H9 (cell line): ENCODE measurements at regions not wholly inside any gene's neighbourhood (a gene's known extent, or its start where the extent isn't known, plus 50 kb on each side); places are given as distances from the start of the nearest gene placed in this dataset.

ENCODE experiments used
- DNase-seq: peaks from one replicate; pipeline ENCODE4 v3.0.0-alpha.2; 2017
- H2AFZ ChIP-seq: one replicate; pipeline ENCODE4 v1.6.1; 2013; ENCODE audit warnings: mild to moderate bottlenecking, low read length, control low read depth, moderate library complexity
- H2AK5ac ChIP-seq: 2 replicates; pipeline ENCODE4 v1.6.1; 2013; ENCODE audit warnings: low read length, control low read depth, mixed read lengths; ENCODE audit not compliant: insufficient read length
- H2BK120ac ChIP-seq: one replicate; pipeline ENCODE4 v1.6.1; 2013; ENCODE audit warnings: low read depth, mild to moderate bottlenecking, low read length, control low read depth, inconsistent platforms; ENCODE audit not compliant: poor library complexity, severe bottlenecking
- H2BK12ac ChIP-seq: 2 replicates; pipeline ENCODE4 v1.6.1; 2013; ENCODE audit warnings: low read length, control low read depth, mixed read lengths, low read depth; ENCODE audit not compliant: insufficient read length
- H2BK15ac ChIP-seq: 2 replicates; pipeline ENCODE4 v1.6.1; 2013; ENCODE audit warnings: low read depth, low read length, control low read depth
- H2BK20ac ChIP-seq: one replicate; pipeline ENCODE4 v1.6.1; 2013; ENCODE audit warnings: low read depth, mild to moderate bottlenecking, low read length, control low read depth, inconsistent platforms; ENCODE audit not compliant: poor library complexity, severe bottlenecking
- H2BK5ac ChIP-seq: 2 replicates; pipeline ENCODE4 v1.6.1; 2013; ENCODE audit warnings: low read length, control low read depth, mixed read lengths; ENCODE audit not compliant: insufficient read length
- H3K14ac ChIP-seq: 2 replicates; pipeline ENCODE4 v1.6.1; 2013; ENCODE audit warnings: low read length, control low read depth; ENCODE audit not compliant: insufficient read depth
- H3K18ac ChIP-seq: 2 replicates; pipeline ENCODE4 v1.6.1; 2013; ENCODE audit warnings: low read depth, mild to moderate bottlenecking, mixed read lengths, low read length, control low read depth; ENCODE audit not compliant: insufficient read length
- H3K23ac ChIP-seq: 2 replicates; pipeline ENCODE4 v1.6.1; 2013; ENCODE audit warnings: low read length, control low read depth, mixed read lengths, low read depth; ENCODE audit not compliant: insufficient read length
- H3K23me2 ChIP-seq: 2 replicates; pipeline ENCODE4 v1.6.1; 2013; ENCODE audit warnings: low read depth, mild to moderate bottlenecking, mixed read lengths, low read length, control low read depth; ENCODE audit not compliant: insufficient read length, poor library complexity, severe bottlenecking
- H3K27ac ChIP-seq: 2 replicates; pipeline ENCODE4 v1.5.1; 2013; ENCODE audit warnings: low read length, control low read depth, mixed read lengths, low read depth; ENCODE audit not compliant: insufficient read length
- H3K27me3 ChIP-seq: 2 replicates; pipeline ENCODE4 v1.6.1; 2013; ENCODE audit warnings: low read length, control low read depth, inconsistent platforms; ENCODE audit not compliant: insufficient read depth
- H3K4ac ChIP-seq: 2 replicates; pipeline ENCODE4 v1.6.1; 2013; ENCODE audit warnings: low read depth, mild to moderate bottlenecking, control low read depth, inconsistent platforms, low read length, moderate library complexity
- H3K4me1 ChIP-seq: 2 replicates; pipeline ENCODE4 v1.6.1; 2013; ENCODE audit warnings: low read length, control low read depth, inconsistent platforms; ENCODE audit not compliant: insufficient read depth
- H3K4me2 ChIP-seq: 2 replicates; pipeline ENCODE4 v1.6.1; 2013; ENCODE audit warnings: low read length, control low read depth, mixed read lengths; ENCODE audit not compliant: insufficient read length, insufficient read depth
- H3K56ac ChIP-seq: 2 replicates; pipeline ENCODE4 v1.6.1; 2013; ENCODE audit warnings: low read depth, mild to moderate bottlenecking, mixed read lengths, low read length, control low read depth; ENCODE audit not compliant: insufficient read length
- H3K79me1 ChIP-seq: 2 replicates; pipeline ENCODE4 v1.6.1; 2013; ENCODE audit warnings: low read depth, mild to moderate bottlenecking, moderate library complexity, low read length, control low read depth, inconsistent platforms; ENCODE audit not compliant: insufficient read depth, poor library complexity, severe bottlenecking
- H3K79me2 ChIP-seq: 2 replicates; pipeline ENCODE4 v1.6.1; 2013; ENCODE audit warnings: low read length, control low read depth, inconsistent platforms; ENCODE audit not compliant: insufficient read depth
- H3K9ac ChIP-seq: 2 replicates; pipeline ENCODE4 v1.6.1; 2013; ENCODE audit warnings: low read length, control low read depth, mixed read lengths; ENCODE audit not compliant: insufficient read length; ENCODE audit errors: extremely low read depth
- H3K9me3 ChIP-seq: one replicate; pipeline ENCODE4 v1.6.1; 2013; ENCODE audit warnings: low read depth, low read length, inconsistent platforms; ENCODE audit not compliant: control insufficient read depth
- H3T11ph ChIP-seq: one replicate; pipeline ENCODE4 v1.6.1; 2013; ENCODE audit warnings: mild to moderate bottlenecking, low read length, control low read depth, inconsistent platforms
- H4K20me1 ChIP-seq: one replicate; pipeline ENCODE4 v1.6.1; 2013; ENCODE audit not compliant: control insufficient read depth, insufficient read length, insufficient read depth
- H4K5ac ChIP-seq: 2 replicates; pipeline ENCODE4 v1.6.1; 2013; ENCODE audit warnings: low read depth, mild to moderate bottlenecking, mixed read lengths, low read length, control low read depth; ENCODE audit not compliant: insufficient read length
- H4K8ac ChIP-seq: replicated peaks from 2 replicates; pipeline ENCODE4 v1.6.1; 2013; ENCODE audit warnings: low read length, control low read depth, mixed read lengths, low read depth; ENCODE audit not compliant: insufficient read length
- H4K91ac ChIP-seq: 2 replicates; pipeline ENCODE4 v1.6.1; 2013; ENCODE audit warnings: low read depth, mild to moderate bottlenecking, moderate library complexity, mixed read lengths, low read length, control low read depth; ENCODE audit not compliant: insufficient read length
- H3K27ac Mint-ChIP-seq, 3 experiments: 2 replicates in 2 of 3; 3 replicates in 1 of 3; pipeline ENCODE4 v1.8.0; 2020 to 2021; ENCODE audit warnings: mixed read lengths in 3 of 3, mild to moderate bottlenecking in 1 of 3, moderate library complexity in 1 of 3
- H3K27me3 Mint-ChIP-seq: 2 replicates; pipeline ENCODE4 v1.8.0; 2021; ENCODE audit warnings: low read depth, mild to moderate bottlenecking, moderate library complexity, mixed read lengths
- H3K36me3 Mint-ChIP-seq, 3 experiments: 2 replicates in 2 of 3; 3 replicates in 1 of 3; pipeline ENCODE4 v1.8.0; 2020 to 2021; ENCODE audit warnings: low read depth in 3 of 3, mixed read lengths in 3 of 3; ENCODE audit not compliant: insufficient read depth in 1 of 3
- H3K4me1 Mint-ChIP-seq, 2 experiments: 2 replicates each; pipeline ENCODE4 v1.8.0; 2020; ENCODE audit warnings: mixed read lengths in 2 of 2
- H3K4me3 Mint-ChIP-seq, 2 experiments: 2 replicates in 1 of 2; 3 replicates in 1 of 2; pipeline ENCODE4 v1.8.0; 2020 to 2021; ENCODE audit warnings: mild to moderate bottlenecking in 2 of 2, mixed read lengths in 2 of 2, moderate library complexity in 1 of 2
- H3K9me3 Mint-ChIP-seq, 2 experiments: 2 replicates in 1 of 2; 3 replicates in 1 of 2; pipeline ENCODE4 v1.8.0; 2020; ENCODE audit warnings: mild to moderate bottlenecking in 2 of 2, mixed read lengths in 2 of 2, moderate library complexity in 1 of 2
- WGBS: extraction: QIAGEN DNeasy Blood & Tissue Kit; methylation state at CpG from one replicate; pipeline ENCODE4 v1.1.7; 2013; ENCODE audit warnings: missing lambda C conversion rate, low lambda C conversion rate, mixed read lengths; ENCODE audit not compliant: insufficient read length; ENCODE audit errors: extremely low coverage; 5-methylcytosine and 5-hydroxymethylcytosine counted together
- TF ChIP-seq, protein P1 (sequence below): fragments of 200-600 bp; sonication (generic); conservative IDR thresholded peaks from 3 replicates; pipeline ENCODE4 v1.8.0; 2021; ENCODE audit warnings: antibody characterized with exemption, mild to moderate bottlenecking

DNA sequence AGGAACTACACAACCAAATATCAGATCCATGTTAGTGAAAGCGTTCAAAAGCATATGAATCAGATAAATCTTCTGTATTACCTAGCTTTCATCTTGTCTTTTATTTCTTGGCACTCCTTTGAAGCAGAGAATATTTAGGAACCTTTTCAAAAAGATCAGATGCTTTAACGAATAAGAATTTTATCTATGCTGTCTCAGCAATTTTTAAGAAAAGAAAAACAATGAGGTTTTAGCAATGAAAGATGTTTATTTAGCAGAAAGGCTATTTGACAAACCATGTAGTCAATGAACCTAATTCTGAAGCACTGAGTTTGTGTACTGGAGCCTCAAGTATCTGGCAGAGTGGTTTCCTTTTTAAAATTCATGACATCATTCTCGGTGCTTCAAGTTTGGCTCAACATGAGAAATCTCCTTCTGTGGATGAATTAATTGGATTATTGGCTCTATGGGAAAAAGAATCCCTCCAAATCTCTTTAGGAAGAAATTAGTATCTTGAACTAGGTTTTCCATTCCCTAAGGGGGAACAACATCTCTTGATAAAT, 534.7 kb downstream of the CAAP1 start:
- no peaks in the 10 kb centered on the region for H3K4me1 Mint-ChIP-seq

More for the DNA sequence above, 534.7 kb downstream of the CAAP1 start:
- Histone ChIP-seq H3K9me3 (no peaks in the 10 kb centered on the region), H4K5ac (no peak overlapping the region), H3K79me2 (no peaks in the 10 kb centered on the region), H3K27me3 (no peaks in the 10 kb centered on the region), H3K56ac (no peak overlapping the region), H2AK5ac (no peak overlapping the region), H3K4me1 (no peaks in the 10 kb centered on the region), H4K20me1 (no peaks in the 10 kb centered on the region), H3K4me2 (no peak overlapping the region), H3K79me1 (no peaks in the 10 kb centered on the region), H3K23ac (no peak overlapping the region), H3K18ac (no peak overlapping the region), H2BK120ac (no peak overlapping the region), H3K14ac (no peak overlapping the region), H2BK20ac (no peak overlapping the region), H2BK5ac (no peak overlapping the region), H4K91ac (no peak overlapping the region), H3T11ph (no peak overlapping the region), H3K27ac (no peak overlapping the region), H3K9ac (no peak overlapping the region), H3K23me2 (no peaks in the 10 kb centered on the region), H4K8ac (no peak overlapping the region), H3K4ac (no peak overlapping the region), H2BK15ac (no peak overlapping the region), H2BK12ac (no peak overlapping the region), H2AFZ (no peak overlapping the region)
- no peak for DNase-seq
- H3K4me3 Mint-ChIP-seq: no peak overlapping the region
- H3K27me3 Mint-ChIP-seq: no peaks in the 10 kb centered on the region
- TF ChIP-seq, protein P1, sequence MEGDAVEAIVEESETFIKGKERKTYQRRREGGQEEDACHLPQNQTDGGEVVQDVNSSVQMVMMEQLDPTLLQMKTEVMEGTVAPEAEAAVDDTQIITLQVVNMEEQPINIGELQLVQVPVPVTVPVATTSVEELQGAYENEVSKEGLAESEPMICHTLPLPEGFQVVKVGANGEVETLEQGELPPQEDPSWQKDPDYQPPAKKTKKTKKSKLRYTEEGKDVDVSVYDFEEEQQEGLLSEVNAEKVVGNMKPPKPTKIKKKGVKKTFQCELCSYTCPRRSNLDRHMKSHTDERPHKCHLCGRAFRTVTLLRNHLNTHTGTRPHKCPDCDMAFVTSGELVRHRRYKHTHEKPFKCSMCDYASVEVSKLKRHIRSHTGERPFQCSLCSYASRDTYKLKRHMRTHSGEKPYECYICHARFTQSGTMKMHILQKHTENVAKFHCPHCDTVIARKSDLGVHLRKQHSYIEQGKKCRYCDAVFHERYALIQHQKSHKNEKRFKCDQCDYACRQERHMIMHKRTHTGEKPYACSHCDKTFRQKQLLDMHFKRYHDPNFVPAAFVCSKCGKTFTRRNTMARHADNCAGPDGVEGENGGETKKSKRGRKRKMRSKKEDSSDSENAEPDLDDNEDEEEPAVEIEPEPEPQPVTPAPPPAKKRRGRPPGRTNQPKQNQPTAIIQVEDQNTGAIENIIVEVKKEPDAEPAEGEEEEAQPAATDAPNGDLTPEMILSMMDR: no peak
- H3K9me3 Mint-ChIP-seq: peaks cover 0 to 2% of the 10 kb centered on the region in 2 experiments; a peak in 1 of 5 replicates
- no peak overlapping the region for H3K27ac Mint-ChIP-seq
- 0 out of 7 replicates have a peak, but pooled peaks cover 0 to 4% (median 0%) of the 10 kb centered on the region in 3 experiments for H3K36me3 Mint-ChIP-seq
- WGBS: no CpG with 5 or more reads among the region's 3 CpGs
